ENCODE measurements at regions not wholly inside any gene's neighbourhood (a gene's known extent, or its start where the extent isn't known, plus 50 kb on each side); places are given as distances from the start of the nearest gene placed in this dataset.

DNA sequence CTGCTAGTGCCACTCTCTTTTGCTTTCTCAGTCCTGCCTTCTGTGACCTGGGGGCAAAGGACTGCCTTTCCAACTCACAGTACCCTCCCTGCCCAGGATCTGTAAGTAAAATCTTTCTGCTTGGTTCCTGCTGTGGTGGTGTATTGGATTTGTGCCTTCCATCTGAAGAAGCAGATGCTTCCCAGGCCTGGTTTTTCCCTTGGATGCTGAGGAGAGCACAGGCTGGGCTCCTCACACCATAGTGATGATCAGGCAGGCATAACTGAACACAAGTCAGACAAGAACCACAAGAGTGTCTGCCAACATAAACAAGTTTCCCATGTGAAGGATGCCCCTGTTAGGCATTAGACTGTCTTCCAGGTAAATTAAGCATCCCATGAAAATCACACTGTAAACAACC is 121.3 kb upstream of the NRXN1 start:
- no peak for DNase-seq (ENCODE audit: low read depth)
- Histone ChIP-seq H3K27me3 (ENCODE audit: control insufficient read depth, insufficient read depth, low read length) (no peaks in the 10 kb centered on the region), H3K36me3 (ENCODE audit: control insufficient read depth, insufficient read depth, low read length) (no peaks in the 10 kb centered on the region), H3K4me3 (ENCODE audit: low read depth, low read length) (no peak overlapping the region)
- TF ChIP-seq CTCF (IDR thresholded peaks at IDR 0.05; ENCODE audit: insufficient read depth, low read length, poor library complexity, severe bottlenecking), result no peak

GRCh38 chr2:51151490-51152140 is 119.7 kb upstream of the NRXN1 start:
- DNase-seq (ENCODE audit: low read depth), result no peak
- TF ChIP-seq CTCF (IDR thresholded peaks at IDR 0.05; ENCODE audit: insufficient read depth, low read length, poor library complexity, severe bottlenecking), result no peak

DNA sequence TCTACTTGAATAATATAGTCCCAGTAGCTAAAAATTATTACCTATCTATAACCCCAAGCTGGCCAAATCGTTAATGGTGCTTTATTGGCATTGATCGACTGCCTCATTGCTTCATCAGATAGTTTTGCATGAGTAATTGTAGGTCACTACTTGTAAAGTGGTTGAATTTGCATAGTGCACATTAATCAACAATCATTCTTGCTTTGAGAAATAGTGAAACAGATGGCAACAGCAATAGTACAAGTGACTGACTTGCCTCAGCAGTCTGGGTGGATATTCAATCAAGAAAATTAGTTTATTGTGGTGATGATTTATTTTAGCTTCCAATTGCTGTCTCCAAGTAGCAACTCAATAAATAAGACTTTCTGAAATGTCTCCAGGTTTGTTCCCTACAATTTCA is 117.8 kb upstream of the NRXN1 start:
- TF ChIP-seq CTCF (IDR thresholded peaks at IDR 0.05; ENCODE audit: insufficient read depth, low read length, poor library complexity, severe bottlenecking), result no peak
- no peak overlapping the region for H3K4me3 ChIP-seq (ENCODE audit: low read depth, low read length)
- H3K36me3 ChIP-seq (ENCODE audit: control insufficient read depth, insufficient read depth, low read length), result no peaks in the 10 kb centered on the region
- DNase-seq (ENCODE audit: low read depth), result no peak
- no peaks in the 10 kb centered on the region for H3K27me3 ChIP-seq (ENCODE audit: control insufficient read depth, insufficient read depth, low read length)

More at GRCh38 chr2:51151490-51152140, 119.7 kb upstream of the NRXN1 start:
- H3K36me3 ChIP-seq (ENCODE audit: control insufficient read depth, insufficient read depth, low read length), result no peaks in the 10 kb centered on the region
- no peak overlapping the region for H3K4me3 ChIP-seq (ENCODE audit: low read depth, low read length)
- H3K27me3 ChIP-seq (ENCODE audit: control insufficient read depth, insufficient read depth, low read length), result no peaks in the 10 kb centered on the region

GRCh38 chr2:51145761-51146160 is 113.8 kb upstream of the NRXN1 start:
- H3K36me3 ChIP-seq (ENCODE audit: control insufficient read depth, insufficient read depth, low read length), result no peaks in the 10 kb centered on the region
- no peaks in the 10 kb centered on the region for H3K27me3 ChIP-seq (ENCODE audit: control insufficient read depth, insufficient read depth, low read length)
- DNase-seq (ENCODE audit: low read depth), result no peak
- no peak overlapping the region for H3K4me3 ChIP-seq (ENCODE audit: low read depth, low read length)
- no peak for TF ChIP-seq CTCF (IDR thresholded peaks at IDR 0.05; ENCODE audit: insufficient read depth, low read length, poor library complexity, severe bottlenecking)

- no peaks in the 10 kb centered on the region for H3K27me3 ChIP-seq (ENCODE audit: control insufficient read depth, insufficient read depth, low read length)
- TF ChIP-seq CTCF (IDR thresholded peaks at IDR 0.05; ENCODE audit: insufficient read depth, low read length, poor library complexity, severe bottlenecking), result no peak
- H3K36me3 ChIP-seq (ENCODE audit: control insufficient read depth, insufficient read depth, low read length), result no peaks in the 10 kb centered on the region
- DNase-seq (ENCODE audit: low read depth), result no peak
- H3K4me3 ChIP-seq (ENCODE audit: low read depth, low read length), result no peak overlapping the region
Observed at GRCh38 chr2:51120754-51121280, 88.9 kb upstream of the NRXN1 start.

- no peaks in the 10 kb centered on the region for H3K27me3 ChIP-seq (ENCODE audit: control insufficient read depth, insufficient read depth, low read length)
- no peak overlapping the region for H3K4me3 ChIP-seq (ENCODE audit: low read depth, low read length)
- no peak for DNase-seq (ENCODE audit: low read depth)
- TF ChIP-seq CTCF (IDR thresholded peaks at IDR 0.05; ENCODE audit: insufficient read depth, low read length, poor library complexity, severe bottlenecking), result no peak
- no peaks in the 10 kb centered on the region for H3K36me3 ChIP-seq (ENCODE audit: control insufficient read depth, insufficient read depth, low read length)
Observed at GRCh38 chr2:51111532-51111931, 79.6 kb upstream of the NRXN1 start.
